ENCODE measurements at regions not wholly inside any gene's neighbourhood (a gene's known extent, or its start where the extent isn't known, plus 50 kb on each side); places are given as distances from the start of the nearest gene placed in this dataset.

GRCh38 chr11:70621241-70621640 is 222.9 kb downstream of the CTTN start:
- TF ChIP-seq EZH2 (IDR thresholded peaks at IDR 0.05; ENCODE audit: borderline replicate concordance, low read depth, low read length, severe bottlenecking) (no peak), CTCF (IDR thresholded peaks at IDR 0.05; ENCODE audit: borderline replicate concordance, extremely low read depth, low read length, poor library complexity, severe bottlenecking) (no peak)
- H3K4me1 ChIP-seq (ENCODE audit: insufficient read depth, low read length) = no peaks in the 10 kb centered on the region
- H3K4me3 ChIP-seq (ENCODE audit: low read depth in 1 of 2, low read length in 2 of 2) = no peak overlapping the region
- ATAC-seq (ENCODE audit: insufficient read depth, low read depth) = no peak
- H3K27me3 ChIP-seq (ENCODE audit: insufficient read depth, low read length, poor library complexity) = no peaks in the 10 kb centered on the region
- H3K4me2 ChIP-seq (ENCODE audit: insufficient read depth, low read length) = no peak overlapping the region
- no peak for DNase-seq
- H3K27ac ChIP-seq (ENCODE audit: low read length) = no peak overlapping the region
- H2AFZ ChIP-seq (ENCODE audit: low read depth, low read length) = no peak overlapping the region
- H3K36me3 ChIP-seq (ENCODE audit: insufficient read depth, low read length) = no peaks in the 10 kb centered on the region
- no peaks in the 10 kb centered on the region for H3K79me2 ChIP-seq (ENCODE audit: insufficient read depth, low read length)
- peaks cover 5% of the 10 kb centered on the region; the same call in 1 of the 2 replicates for H4K20me1 ChIP-seq (ENCODE audit: insufficient read depth, low read length)
- H3K9me3 ChIP-seq (ENCODE audit: insufficient read depth, low read length, severe bottlenecking) = peaks cover 6% of the 10 kb centered on the region
- H3K9ac ChIP-seq (ENCODE audit: low read depth, low read length) = no peak overlapping the region

- H3K4me1 ChIP-seq (ENCODE audit: insufficient read depth, low read length) = no peaks in the 10 kb centered on the region
- H3K9me3 ChIP-seq (ENCODE audit: insufficient read depth, low read length, severe bottlenecking) = peaks cover 6% of the 10 kb centered on the region
- no peak overlapping the region for H3K9ac ChIP-seq (ENCODE audit: low read depth, low read length)
- H4K20me1 ChIP-seq (ENCODE audit: insufficient read depth, low read length) = peaks cover 5% of the 10 kb centered on the region; the same call in 1 of the 2 replicates
- H3K4me3 ChIP-seq (ENCODE audit: low read depth in 1 of 2, low read length in 2 of 2) = no peak overlapping the region
- no peak overlapping the region for H3K4me2 ChIP-seq (ENCODE audit: insufficient read depth, low read length)
- no peak overlapping the region for H3K27ac ChIP-seq (ENCODE audit: low read length)
- TF ChIP-seq EZH2 (IDR thresholded peaks at IDR 0.05; ENCODE audit: borderline replicate concordance, low read depth, low read length, severe bottlenecking) = no peak
- no peak for TF ChIP-seq CTCF (IDR thresholded peaks at IDR 0.05; ENCODE audit: borderline replicate concordance, extremely low read depth, low read length, poor library complexity, severe bottlenecking)
- no peak for DNase-seq
- no peaks in the 10 kb centered on the region for H3K36me3 ChIP-seq (ENCODE audit: insufficient read depth, low read length)
- no peak for ATAC-seq (ENCODE audit: insufficient read depth, low read depth)
- no peaks in the 10 kb centered on the region for H3K79me2 ChIP-seq (ENCODE audit: insufficient read depth, low read length)
- H3K27me3 ChIP-seq (ENCODE audit: insufficient read depth, low read length, poor library complexity) = no peaks in the 10 kb centered on the region
- H2AFZ ChIP-seq (ENCODE audit: low read depth, low read length) = no peak overlapping the region
Observed at GRCh38 chr11:70622091-70622490, 223.8 kb downstream of the CTTN start.

- no peak for DNase-seq
- H3K9ac ChIP-seq (ENCODE audit: low read depth, low read length) = no peak overlapping the region
- H4K20me1 ChIP-seq (ENCODE audit: insufficient read depth, low read length) = peaks cover 5% of the 10 kb centered on the region; the same call in 1 of the 2 replicates
- no peaks in the 10 kb centered on the region for H3K27me3 ChIP-seq (ENCODE audit: insufficient read depth, low read length, poor library complexity)
- H3K79me2 ChIP-seq (ENCODE audit: insufficient read depth, low read length) = no peaks in the 10 kb centered on the region
- no peak overlapping the region for H3K4me2 ChIP-seq (ENCODE audit: insufficient read depth, low read length)
- peaks cover 6% of the 10 kb centered on the region for H3K9me3 ChIP-seq (ENCODE audit: insufficient read depth, low read length, severe bottlenecking)
- TF ChIP-seq CTCF (IDR thresholded peaks at IDR 0.05; ENCODE audit: borderline replicate concordance, extremely low read depth, low read length, poor library complexity, severe bottlenecking) (no peak), EZH2 (IDR thresholded peaks at IDR 0.05; ENCODE audit: borderline replicate concordance, low read depth, low read length, severe bottlenecking) (no peak)
- H3K4me3 ChIP-seq (ENCODE audit: low read depth in 1 of 2, low read length in 2 of 2) = no peak overlapping the region
- H3K36me3 ChIP-seq (ENCODE audit: insufficient read depth, low read length) = no peaks in the 10 kb centered on the region
- H3K4me1 ChIP-seq (ENCODE audit: insufficient read depth, low read length) = no peaks in the 10 kb centered on the region
- no peak for ATAC-seq (ENCODE audit: insufficient read depth, low read depth)
- no peak overlapping the region for H2AFZ ChIP-seq (ENCODE audit: low read depth, low read length)
- no peak overlapping the region for H3K27ac ChIP-seq (ENCODE audit: low read length)
Observed at GRCh38 chr11:70623906-70624597, 225.7 kb downstream of the CTTN start.
